ENCODE measurements at regions not wholly inside any gene's neighbourhood (a gene's known extent, or its start where the extent isn't known, plus 50 kb on each side); places are given as distances from the start of the nearest gene placed in this dataset.
"Not testable (repeated sequence)": the region's sequence is repeated elsewhere in the genome, so short reads cannot be mapped to it uniquely, and the experiment has no call there.

GRCh38 chr2:107525406-107525805 lies 301.3 kb upstream of the RGPD4 start:
- no peak overlapping the region for H3K4me3 ChIP-seq (ENCODE audit: low read depth, low read length)
- DNase-seq (ENCODE audit: low read depth): no peak
- no peak for TF ChIP-seq CTCF (IDR thresholded peaks at IDR 0.05; ENCODE audit: insufficient read depth, low read depth, low read length, missing control alignments)

GRCh38 chr2:107529146-107529545 lies 297.5 kb upstream of the RGPD4 start:
- H3K4me3 ChIP-seq (ENCODE audit: low read depth, low read length): no peak overlapping the region
- DNase-seq (ENCODE audit: low read depth): no peak
- no peak for TF ChIP-seq CTCF (IDR thresholded peaks at IDR 0.05; ENCODE audit: insufficient read depth, low read depth, low read length, missing control alignments)

GRCh38 chr2:107530046-107530445 lies 296.6 kb upstream of the RGPD4 start:
- DNase-seq (ENCODE audit: low read depth): no peak
- no peak for TF ChIP-seq CTCF (IDR thresholded peaks at IDR 0.05; ENCODE audit: insufficient read depth, low read depth, low read length, missing control alignments)
- H3K4me3 ChIP-seq (ENCODE audit: low read depth, low read length): no peak overlapping the region

GRCh38 chr2:107534926-107535325 lies 291.8 kb upstream of the RGPD4 start:
- no peak overlapping the region for H3K4me3 ChIP-seq (ENCODE audit: low read depth, low read length)
- no peak for TF ChIP-seq CTCF (IDR thresholded peaks at IDR 0.05; ENCODE audit: insufficient read depth, low read depth, low read length, missing control alignments)
- no peak for DNase-seq (ENCODE audit: low read depth)

GRCh38 chr2:107535905-107536689 lies 290.6 kb upstream of the RGPD4 start:
- DNase-seq (ENCODE audit: low read depth); H3K4me3 ChIP-seq (ENCODE audit: low read depth, low read length): not testable (repeated sequence)

GRCh38 chr2:107542314-107542740 lies 284.4 kb upstream of the RGPD4 start:
- no peak overlapping the region for H3K4me3 ChIP-seq (ENCODE audit: low read depth, low read length)
- TF ChIP-seq CTCF (IDR thresholded peaks at IDR 0.05; ENCODE audit: insufficient read depth, low read depth, low read length, missing control alignments): no peak
- no peak for DNase-seq (ENCODE audit: low read depth)

GRCh38 chr2:107543793-107544192 lies 282.9 kb upstream of the RGPD4 start:
- no peak overlapping the region for H3K4me3 ChIP-seq (ENCODE audit: low read depth, low read length)
- no peak for TF ChIP-seq CTCF (IDR thresholded peaks at IDR 0.05; ENCODE audit: insufficient read depth, low read depth, low read length, missing control alignments)
- no peak for DNase-seq (ENCODE audit: low read depth)

All from GM12865 (cell line).